CD14-positive monocyte (primary cell): ENCODE measurements at regions not wholly inside any gene's neighbourhood (a gene's known extent, or its start where the extent isn't known, plus 50 kb on each side); places are given as distances from the start of the nearest gene placed in this dataset.
A peak's percentile ranks its signal among the peaks of the same experiment; 100 is the strongest.

Source experiments
- DNase-seq, 3 donors: peaks; one replicate each; pipeline ENCODE4 v3.0.0-alpha.2; 2011 to 2022
- H2AFZ ChIP-seq: 2 replicates; pipeline ENCODE4 v1.6.0; 2012; ENCODE audit warnings: mild to moderate bottlenecking, low read depth, low read length, inconsistent platforms; ENCODE audit not compliant: insufficient read depth, poor library complexity, severe bottlenecking
- H3K27ac ChIP-seq, 2 donors: 1 replicate in 1 of 2; 2 replicates in 1 of 2; pipeline ENCODE4 v1.5.1; 2012 to 2013; ENCODE audit warnings: low read length in 2 of 2, control low read depth in 1 of 2, inconsistent platforms in 1 of 2, low read depth in 1 of 2, mild to moderate bottlenecking in 1 of 2
- H3K27me3 ChIP-seq, 2 donors: one replicate each; pipeline versions ENCODE4 v1.6.0 to v1.6.1; 2011 to 2013; ENCODE audit warnings: low read length in 2 of 2; ENCODE audit not compliant: control insufficient read depth in 2 of 2, insufficient read depth in 2 of 2
- H3K36me3 ChIP-seq, 2 donors: replicated peaks in 1 of 2; 1 replicate in 1 of 2; 2 replicates in 1 of 2; pipeline versions ENCODE4 v1.5.1 to v1.6.1; 2012 to 2013; ENCODE audit warnings: low read length in 2 of 2, control low read depth in 1 of 2, inconsistent platforms in 1 of 2, mild to moderate bottlenecking in 1 of 2; ENCODE audit not compliant: insufficient read depth in 2 of 2, control insufficient read depth in 1 of 2
- H3K4me1 ChIP-seq, 2 donors: 1 replicate in 1 of 2; 2 replicates in 1 of 2; pipeline versions ENCODE4 v1.5.1 to v1.6.1; 2012 to 2013; ENCODE audit warnings: low read length in 2 of 2, control low read depth in 1 of 2, inconsistent platforms in 1 of 2, mild to moderate bottlenecking in 1 of 2, moderate library complexity in 1 of 2; ENCODE audit not compliant: insufficient read depth in 2 of 2, control insufficient read depth in 1 of 2
- H3K4me2 ChIP-seq: replicated peaks from 2 replicates; pipeline ENCODE3; 2012; ENCODE audit warnings: low read length, moderate library complexity, mild to moderate bottlenecking; ENCODE audit not compliant: poor library complexity, severe bottlenecking; ENCODE audit errors: extremely low read depth
- H3K4me3 ChIP-seq, 3 experiments: fragments of 200-600 bp in 1 of 3; sonication (generic) in 1 of 3; replicated peaks in 1 of 3; 1 replicate in 2 of 3; 2 replicates in 1 of 3; pipeline ENCODE4 v1.5.1; 2011 to 2013; ENCODE audit warnings: low read length in 3 of 3, mild to moderate bottlenecking in 3 of 3, control low read depth in 2 of 3, low read depth in 2 of 3, inconsistent platforms in 1 of 3, moderate library complexity in 1 of 3
- H3K79me2 ChIP-seq: 2 replicates; pipeline ENCODE4 v1.6.0; 2012; ENCODE audit warnings: mild to moderate bottlenecking, control low read depth, inconsistent platforms, low read length, moderate library complexity; ENCODE audit not compliant: insufficient read depth
- H3K9ac ChIP-seq: 2 replicates; pipeline ENCODE4 v1.6.0; 2017; ENCODE audit warnings: low read length, mild to moderate bottlenecking; ENCODE audit not compliant: insufficient read depth, poor library complexity, severe bottlenecking
- H3K9me3 ChIP-seq, 2 donors: replicated peaks in 1 of 2; 1 replicate in 1 of 2; 2 replicates in 1 of 2; pipeline versions ENCODE4 v1.5.1 to v1.6.1; 2012 to 2013; ENCODE audit warnings: low read length in 2 of 2, control low read depth in 1 of 2; ENCODE audit not compliant: control insufficient read depth in 1 of 2, insufficient read depth in 1 of 2
- H4K20me1 ChIP-seq: 2 replicates; pipeline ENCODE4 v1.6.0; 2012; ENCODE audit warnings: mild to moderate bottlenecking, low read length, control low read depth, moderate library complexity; ENCODE audit not compliant: insufficient read depth
- H3K27ac Mint-ChIP-seq, 7 donors: one replicate each; pipeline ENCODE4 v1.8.0; 2020; ENCODE audit warnings: mild to moderate bottlenecking in 7 of 7, mixed read lengths in 7 of 7, moderate library complexity in 6 of 7, inconsistent platforms in 2 of 7
- H3K27me3 Mint-ChIP-seq, 3 donors: one replicate each; pipeline ENCODE4 v1.8.0; 2021 to 2022; ENCODE audit warnings: low read depth in 3 of 3, mild to moderate bottlenecking in 3 of 3, mixed read lengths in 3 of 3, moderate library complexity in 3 of 3, inconsistent platforms in 1 of 3
- H3K36me3 Mint-ChIP-seq, 2 donors: one replicate each; pipeline ENCODE4 v1.8.0; 2020; ENCODE audit warnings: mixed read lengths in 2 of 2, inconsistent platforms in 1 of 2, mild to moderate bottlenecking in 1 of 2
- H3K4me1 Mint-ChIP-seq: one replicate; pipeline ENCODE4 v1.8.0; 2020; ENCODE audit warnings: mild to moderate bottlenecking, mixed read lengths
- H3K4me3 Mint-ChIP-seq, 2 donors: one replicate each; pipeline ENCODE4 v1.8.0; 2020; ENCODE audit warnings: mild to moderate bottlenecking in 2 of 2, mixed read lengths in 2 of 2, moderate library complexity in 1 of 2
- H3K9me3 Mint-ChIP-seq, 7 donors: one replicate each; pipeline ENCODE4 v1.8.0; 2020 to 2022; ENCODE audit warnings: mixed read lengths in 7 of 7, mild to moderate bottlenecking in 6 of 7, moderate library complexity in 6 of 7, inconsistent platforms in 2 of 7
- WGBS: methylation state at CpG from one replicate; pipeline ENCODE4 v1.1.5; 2013; ENCODE audit warnings: missing lambda C conversion rate; ENCODE audit not compliant: insufficient coverage; 5-methylcytosine and 5-hydroxymethylcytosine counted together
- intact Hi-C, 2 donors: fragments of 100-400 bp; cut with micrococcal nuclease; formaldehyde crosslinking; loops; one replicate each; pipeline versions ENCODE4 v1.15.0 to v1.15.1; 2023
- TF ChIP-seq, protein P1 (sequence below): fragments of 200-600 bp; IDR thresholded peaks from one replicate; pipeline ENCODE4 v1.8.0; 2022; ENCODE audit warnings: antibody characterized with exemption, mild to moderate bottlenecking

DNA sequence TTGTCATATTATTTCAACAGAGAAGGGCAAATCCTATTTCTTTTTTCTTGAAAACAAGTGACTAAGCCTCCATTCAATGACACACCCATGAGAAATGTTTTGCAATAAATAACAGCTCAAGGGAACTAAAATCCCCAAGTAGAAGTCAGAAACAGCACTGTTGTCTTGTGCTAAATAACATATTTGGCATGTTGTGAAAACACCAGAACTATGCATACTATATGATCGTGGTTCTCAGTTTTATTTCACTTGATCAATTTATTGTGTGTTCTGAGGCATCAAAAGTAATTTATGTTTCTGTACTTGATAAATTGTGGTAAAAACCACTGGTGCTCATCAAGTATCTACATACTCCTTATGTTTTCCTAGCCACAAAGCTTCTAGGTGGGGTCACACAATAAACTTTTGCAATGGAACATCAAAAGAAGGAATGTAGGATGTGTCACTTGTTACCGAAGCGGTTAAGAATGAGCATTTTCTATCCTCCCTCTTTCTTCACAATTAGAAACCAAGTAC is 691.7 kb upstream of the CBLB start:
- H3K4me2 ChIP-seq: peak overlapping the region; percentile 1

DNA sequence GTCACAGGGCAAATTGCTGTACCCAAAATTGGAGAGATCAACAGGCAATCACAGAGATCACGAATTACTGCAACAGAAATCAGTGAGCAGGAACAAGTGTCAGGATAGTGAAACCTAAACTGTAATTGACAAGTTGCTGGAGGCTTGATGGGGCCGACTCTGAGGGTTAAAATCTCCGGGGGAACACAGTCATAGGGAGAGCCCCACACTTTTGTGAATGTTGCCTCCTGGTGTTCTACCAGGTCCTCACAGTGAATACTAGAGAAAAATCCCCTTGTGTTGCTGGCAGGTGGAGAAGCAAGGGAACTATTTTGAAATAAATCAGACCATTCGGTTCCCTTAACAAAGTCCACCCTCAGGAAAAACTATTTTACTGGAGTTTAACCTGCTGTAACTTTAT is 697.5 kb upstream of the CBLB start:
- intact Hi-C loops: no loop called here
- Mint-ChIP-seq H3K4me1 (peaks cover 4% of the 10 kb centered on the region), H3K27ac (no peak overlapping the region), H3K36me3 (no peaks in the 10 kb centered on the region), H3K27me3 (peaks cover 0 to 2% (median 0%) of the 10 kb centered on the region in 3 donors), H3K9me3 (peaks cover 0 to 7% (median 2%) of the 10 kb centered on the region in 7 donors), H3K4me3 (no peak overlapping the region)
- no peak overlapping the region for H3K9ac ChIP-seq
- H3K27ac ChIP-seq: no peak overlapping the region
- no peak overlapping the region for H2AFZ ChIP-seq
- H3K4me2 ChIP-seq: no peak overlapping the region
- WGBS: 64% methylated on average over 3 of the region's 4 CpGs
- no peaks in the 10 kb centered on the region for H3K9me3 ChIP-seq
- no peaks in the 10 kb centered on the region for H4K20me1 ChIP-seq
- H3K79me2 ChIP-seq: no peaks in the 10 kb centered on the region
- no peak overlapping the region for H3K4me3 ChIP-seq
- TF ChIP-seq, protein P1, sequence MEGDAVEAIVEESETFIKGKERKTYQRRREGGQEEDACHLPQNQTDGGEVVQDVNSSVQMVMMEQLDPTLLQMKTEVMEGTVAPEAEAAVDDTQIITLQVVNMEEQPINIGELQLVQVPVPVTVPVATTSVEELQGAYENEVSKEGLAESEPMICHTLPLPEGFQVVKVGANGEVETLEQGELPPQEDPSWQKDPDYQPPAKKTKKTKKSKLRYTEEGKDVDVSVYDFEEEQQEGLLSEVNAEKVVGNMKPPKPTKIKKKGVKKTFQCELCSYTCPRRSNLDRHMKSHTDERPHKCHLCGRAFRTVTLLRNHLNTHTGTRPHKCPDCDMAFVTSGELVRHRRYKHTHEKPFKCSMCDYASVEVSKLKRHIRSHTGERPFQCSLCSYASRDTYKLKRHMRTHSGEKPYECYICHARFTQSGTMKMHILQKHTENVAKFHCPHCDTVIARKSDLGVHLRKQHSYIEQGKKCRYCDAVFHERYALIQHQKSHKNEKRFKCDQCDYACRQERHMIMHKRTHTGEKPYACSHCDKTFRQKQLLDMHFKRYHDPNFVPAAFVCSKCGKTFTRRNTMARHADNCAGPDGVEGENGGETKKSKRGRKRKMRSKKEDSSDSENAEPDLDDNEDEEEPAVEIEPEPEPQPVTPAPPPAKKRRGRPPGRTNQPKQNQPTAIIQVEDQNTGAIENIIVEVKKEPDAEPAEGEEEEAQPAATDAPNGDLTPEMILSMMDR: no peak
- DNase-seq: no peak
- no peaks in the 10 kb centered on the region for H3K36me3 ChIP-seq
- no peaks in the 10 kb centered on the region for H3K27me3 ChIP-seq
- peaks cover 4 to 5% of the 10 kb centered on the region in 2 donors for H3K4me1 ChIP-seq

More for the DNA sequence above, 691.7 kb upstream of the CBLB start:
- Histone ChIP-seq H3K27me3 (no peaks in the 10 kb centered on the region), H3K4me3 (no peak overlapping the region), H3K9ac (no peak overlapping the region), H4K20me1 (no peaks in the 10 kb centered on the region), H3K36me3 (no peaks in the 10 kb centered on the region), H3K4me1 (peaks cover 9 to 10% of the 10 kb centered on the region in 2 donors), H3K27ac (peak overlapping the region in 1 of 2 donors; percentile 78), H2AFZ (no peak overlapping the region), H3K79me2 (no peaks in the 10 kb centered on the region), H3K9me3 (no peaks in the 10 kb centered on the region)
- no peak overlapping the region for H3K4me3 Mint-ChIP-seq
- peaks cover 0 to 2% (median 0%) of the 10 kb centered on the region in 3 donors for H3K27me3 Mint-ChIP-seq
- WGBS: no CpG with 5 or more reads among the region's 3 CpGs
- intact Hi-C loops: no loop called here
- H3K9me3 Mint-ChIP-seq: peaks cover 0 to 10% (median 3%) of the 10 kb centered on the region in 7 donors
- TF ChIP-seq, protein P1: no peak
- peak overlapping the region; percentile 35 to 93 (median 83) for H3K27ac Mint-ChIP-seq
- DNase-seq: peak; percentile 33 to 72 (median 50)
- H3K36me3 Mint-ChIP-seq: no peaks in the 10 kb centered on the region
- H3K4me1 Mint-ChIP-seq: peaks cover 9% of the 10 kb centered on the region
